IMR-90 (cell line): ENCODE measurements at regions not wholly inside any gene's neighbourhood (a gene's known extent, or its start where the extent isn't known, plus 50 kb on each side); places are given as distances from the start of the nearest gene placed in this dataset.

Experiments used
- ATAC-seq: fragments of 200-7000 bp; cut with Tn5 transposase; 2 replicates; pipeline ENCODE4 v1.9.1; 2020; ENCODE audit warnings: low read depth, mild to moderate bottlenecking, moderate library complexity
- BruUV-seq: library from RNA; stranded (reverse); fragments of 400-500 nt; replicated peaks from 2 replicates; lab custom pipeline; 2021; lab: Mats Ljungman, UMichigan
- CTCF ChIA-PET: fragments of 300-600 bp; formaldehyde crosslinking; extraction: SDS; loops from one replicate; lab custom pipeline; 2021; ENCODE audit warnings: antibody characterized with exemption; lab: Yijun Ruan, JAX
- POLR2A ChIA-PET: fragments of 300-600 bp; sonication (Branson Sonifier 250); formaldehyde crosslinking; loops from one replicate; lab custom pipeline; 2022; ENCODE audit warnings: antibody characterized with exemption; ENCODE audit not compliant: unreplicated experiment; lab: Charles Lee
- DNase-seq: peaks from one replicate; pipeline ENCODE4 v3.0.0; 2013
- H2AFZ ChIP-seq: replicated peaks from 2 replicates; pipeline ENCODE3; 2013; ENCODE audit warnings: low read length, mild to moderate bottlenecking; ENCODE audit not compliant: poor library complexity
- H2AK5ac ChIP-seq: 2 replicates; pipeline ENCODE4 v1.6.1; 2013; ENCODE audit warnings: low read depth, low read length, inconsistent platforms
- H2AK9ac ChIP-seq: replicated peaks from 2 replicates; pipeline ENCODE3; 2013; ENCODE audit warnings: mild to moderate bottlenecking, low read depth, low read length, moderate library complexity; ENCODE audit not compliant: poor library complexity
- H2BK120ac ChIP-seq: 2 replicates; pipeline ENCODE4 v1.6.1; 2013; ENCODE audit warnings: low read depth, low read length, inconsistent platforms
- H2BK15ac ChIP-seq: 3 replicates; pipeline ENCODE4 v1.6.1; 2013; ENCODE audit warnings: low read depth, low read length, inconsistent platforms
- H2BK20ac ChIP-seq: 2 replicates; pipeline ENCODE4 v1.6.1; 2013; ENCODE audit warnings: low read depth, mild to moderate bottlenecking, inconsistent platforms, low read length, moderate library complexity
- H2BK5ac ChIP-seq: 2 replicates; pipeline ENCODE4 v1.6.1; 2013; ENCODE audit warnings: mild to moderate bottlenecking, low read depth, low read length, inconsistent platforms; ENCODE audit not compliant: poor library complexity, severe bottlenecking
- H3K14ac ChIP-seq: replicated peaks from 2 replicates; pipeline ENCODE4 v1.6.1; 2013; ENCODE audit warnings: low read depth, low read length, inconsistent platforms
- H3K18ac ChIP-seq: 2 replicates; pipeline ENCODE4 v1.6.1; 2013; ENCODE audit warnings: low read depth, low read length, control low read depth
- H3K23ac ChIP-seq: 2 replicates; pipeline ENCODE4 v1.6.1; 2013; ENCODE audit warnings: low read depth, low read length, inconsistent platforms
- H3K27ac ChIP-seq: 2 replicates; pipeline ENCODE4 v1.5.1; 2013; ENCODE audit warnings: mild to moderate bottlenecking, control low read depth, low read length; ENCODE audit not compliant: insufficient read depth
- H3K27me3 ChIP-seq: 2 replicates; pipeline ENCODE4 v1.6.1; 2013; ENCODE audit warnings: low read length; ENCODE audit not compliant: control insufficient read depth, insufficient read depth
- H3K36me3 ChIP-seq: 2 replicates; pipeline ENCODE4 v1.6.1; 2013; ENCODE audit warnings: low read length, mixed read lengths; ENCODE audit not compliant: control insufficient read depth, insufficient read depth
- H3K4ac ChIP-seq: 2 replicates; pipeline ENCODE4 v1.6.1; 2013; ENCODE audit warnings: low read depth, low read length, inconsistent platforms
- H3K4me1 ChIP-seq: 2 replicates; pipeline ENCODE4 v1.6.1; 2013; ENCODE audit warnings: low read length, mixed read lengths; ENCODE audit not compliant: control insufficient read depth, insufficient read depth
- H3K4me2 ChIP-seq: 2 replicates; pipeline ENCODE4 v1.6.1; 2013; ENCODE audit warnings: low read depth, mild to moderate bottlenecking, control low read depth, low read length, moderate library complexity
- H3K4me3 ChIP-seq: 2 replicates; pipeline ENCODE4 v1.5.1; 2013; ENCODE audit warnings: low read depth, mild to moderate bottlenecking, control low read depth, low read length, moderate library complexity; ENCODE audit not compliant: insufficient read depth
- H3K56ac ChIP-seq: 2 replicates; pipeline ENCODE4 v1.6.1; 2013; ENCODE audit warnings: low read length, inconsistent platforms; ENCODE audit not compliant: insufficient read depth; ENCODE audit errors: extremely low read depth
- H3K79me1 ChIP-seq, 2 experiments: 2 replicates each; pipeline ENCODE4 v1.6.1; 2013; ENCODE audit warnings: low read length in 2 of 2, inconsistent platforms in 1 of 2, low read depth in 1 of 2
- H3K9ac ChIP-seq: 2 replicates; pipeline ENCODE4 v1.6.1; 2013; ENCODE audit warnings: low read depth, low read length, control low read depth
- H3K9me1 ChIP-seq: 2 replicates; pipeline ENCODE4 v1.6.1; 2013; ENCODE audit warnings: low read length, inconsistent platforms; ENCODE audit not compliant: insufficient read depth
- H3K9me3 ChIP-seq: 2 replicates; pipeline ENCODE4 v1.6.1; 2013; ENCODE audit warnings: low read length; ENCODE audit not compliant: control insufficient read depth, insufficient read depth
- H4K20me1 ChIP-seq: 2 replicates; pipeline ENCODE4 v1.6.1; 2013; ENCODE audit warnings: low read length, inconsistent platforms; ENCODE audit not compliant: insufficient read depth
- H4K5ac ChIP-seq: 2 replicates; pipeline ENCODE4 v1.6.1; 2013; ENCODE audit warnings: mild to moderate bottlenecking, low read depth, low read length, control low read depth
- H4K8ac ChIP-seq, 2 experiments: 2 replicates each; pipeline ENCODE4 v1.6.1; 2013; ENCODE audit warnings: low read depth in 2 of 2, low read length in 2 of 2, control low read depth in 1 of 2, inconsistent platforms in 1 of 2
- H4K91ac ChIP-seq: 2 replicates; pipeline ENCODE4 v1.6.1; 2013; ENCODE audit warnings: low read depth, low read length, inconsistent platforms; ENCODE audit not compliant: insufficient read depth
- BHLHE40 ChIP-seq: fragments of 150-350 bp; IDR thresholded peaks from 2 replicates; pipeline ENCODE4 v1.6.1; 2016; ENCODE audit warnings: mild to moderate bottlenecking, low read depth, low read length
- CHD1 ChIP-seq: IDR thresholded peaks from 2 replicates; pipeline ENCODE4 v1.6.1; 2012; ENCODE audit warnings: low read depth, low read length, improper control_type of control experiment
- ELK1 ChIP-seq: fragments of 150-350 bp; IDR thresholded peaks from 2 replicates; pipeline ENCODE4 v1.6.1; 2016; ENCODE audit warnings: low read depth, mild to moderate bottlenecking, low read length, moderate library complexity, borderline replicate concordance
- FOS ChIP-seq: fragments of 150-350 bp; IDR thresholded peaks from 2 replicates; pipeline ENCODE4 v1.6.1; 2016; ENCODE audit warnings: low read depth, low read length
- MAFK ChIP-seq: IDR thresholded peaks from 2 replicates; pipeline ENCODE4 v1.6.1; 2012; ENCODE audit warnings: low read depth, low read length, improper control_type of control experiment
- MAZ ChIP-seq: IDR thresholded peaks from 2 replicates; pipeline ENCODE4 v1.6.1; 2012; ENCODE audit warnings: low read depth, mild to moderate bottlenecking, low read length, improper control_type of control experiment, moderate library complexity, borderline replicate concordance
- MXI1 ChIP-seq: IDR thresholded peaks from 2 replicates; pipeline ENCODE4 v1.6.1; 2012; ENCODE audit warnings: low read depth, mild to moderate bottlenecking, low read length, moderate library complexity, borderline replicate concordance
- NFE2L2 ChIP-seq: fragments of 150-350 bp; IDR thresholded peaks from 2 replicates; pipeline ENCODE4 v1.6.1; 2016; ENCODE audit warnings: low read depth, mild to moderate bottlenecking, low read length
- RAD21 ChIP-seq: IDR thresholded peaks from 2 replicates; pipeline ENCODE4 v1.6.1; 2012; ENCODE audit warnings: low read length, improper control_type of control experiment
- SMC3 ChIP-seq: fragments of 150-350 bp; IDR thresholded peaks from 2 replicates; pipeline ENCODE4 v1.6.1; 2016; ENCODE audit warnings: low read depth, mild to moderate bottlenecking, antibody characterized with exemption, low read length, moderate library complexity
- USF2 ChIP-seq: fragments of 150-350 bp; IDR thresholded peaks from 2 replicates; pipeline ENCODE4 v1.6.1; 2017; ENCODE audit warnings: mild to moderate bottlenecking, antibody characterized with exemption, low read length, low read depth
- WGBS, 2 experiments: methylation state at CpG; one replicate each; pipeline versions ENCODE4 v1.1.5 to v1.1.7; 2013; ENCODE audit warnings: missing lambda C conversion rate in 2 of 2; ENCODE audit not compliant: insufficient read length in 1 of 2; ENCODE audit errors: extremely low coverage in 2 of 2; 5-methylcytosine and 5-hydroxymethylcytosine counted together
- dilution Hi-C: fragments of 300-500 bp; cut with HindIII; formaldehyde crosslinking; loops from one replicate; pipeline ENCODE4 v1.14.3; 2018; ENCODE audit warnings: low sequenced_read_pairs; ENCODE audit not compliant: unreplicated experiment
- in situ Hi-C: fragments of 300-500 bp; cut with MboI; formaldehyde crosslinking; loops from 3 replicates; pipeline ENCODE4 v1.14.3; 2019; ENCODE audit warnings: low sequenced_read_pairs, inconsistent platforms, mixed read lengths
- intact Hi-C: fragments of 100-400 bp; cut with micrococcal nuclease; formaldehyde crosslinking; loops from 2 replicates; pipeline ENCODE4 v1.10.0; 2022

DNA sequence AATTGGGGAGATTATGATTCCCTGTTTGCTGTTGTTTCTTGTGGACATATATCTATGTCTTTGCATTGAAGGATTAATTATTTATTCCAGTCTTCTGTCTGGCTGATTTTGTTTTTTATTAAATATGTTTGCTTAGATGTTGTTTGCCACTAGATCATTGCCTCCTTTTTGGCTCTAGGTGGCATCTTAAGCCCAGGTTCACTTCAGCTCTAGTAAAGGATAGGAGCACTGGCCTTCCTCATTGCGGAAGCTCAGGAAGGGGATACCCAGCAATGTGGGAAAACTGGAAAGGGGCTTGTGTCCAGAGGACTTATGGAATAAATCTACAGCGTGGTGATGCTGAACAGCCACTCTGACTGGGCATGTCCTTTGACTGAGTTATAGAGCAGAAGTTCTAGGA lies 821.6 kb downstream of the PDCD6IP start:
- no peak overlapping the region for H3K56ac ChIP-seq
- H4K91ac ChIP-seq: no peak overlapping the region
- H3K4me1 ChIP-seq: no peaks in the 10 kb centered on the region
- no peak for DNase-seq
- no peak overlapping the region for H2BK20ac ChIP-seq
- no peak overlapping the region for H2AK9ac ChIP-seq
- no peak overlapping the region for H4K8ac ChIP-seq
- H2BK120ac ChIP-seq: no peak overlapping the region
- H3K4me3 ChIP-seq: no peak overlapping the region
- ChIA-PET POLR2A (no interaction called here), CTCF (no interaction called here)
- H3K23ac ChIP-seq: no peak overlapping the region
- H3K14ac ChIP-seq: no peak overlapping the region
- intact Hi-C loops (no loop called here), dilution Hi-C loops (no loop called here), in situ Hi-C loops (no loop called here)
- no peak overlapping the region for H2BK15ac ChIP-seq
- H3K4ac ChIP-seq: no peak overlapping the region
- H2AK5ac ChIP-seq: no peak overlapping the region
- no peak for ATAC-seq
- no peak overlapping the region for H4K5ac ChIP-seq
- no peak overlapping the region for H2AFZ ChIP-seq
- H3K79me1 ChIP-seq: no peaks in the 10 kb centered on the region
- no TSS peak for BruUV-seq
- H3K4me2 ChIP-seq: no peak overlapping the region
- no peaks in the 10 kb centered on the region for H3K9me1 ChIP-seq
- no peaks in the 10 kb centered on the region for H4K20me1 ChIP-seq
- WGBS, 2 experiments: no CpG with 5 or more reads among the region's 2 CpGs
- TF ChIP-seq CHD1 (no peak), USF2 (no peak), NFE2L2 (no peak), RAD21 (no peak), ELK1 (no peak), MAZ (no peak), FOS (no peak), BHLHE40 (no peak), MXI1 (no peak), SMC3 (no peak), MAFK (no peak)
- peaks cover 4% of the 10 kb centered on the region; the same call in 1 of the 2 replicates for H3K9me3 ChIP-seq
- no peak overlapping the region for H3K18ac ChIP-seq
- H3K36me3 ChIP-seq: no peaks in the 10 kb centered on the region
- H3K27me3 ChIP-seq: no peaks in the 10 kb centered on the region
- no peak overlapping the region for H2BK5ac ChIP-seq
- H3K9ac ChIP-seq: no peak overlapping the region
- no peak overlapping the region for H3K27ac ChIP-seq
